Right lobe of liver (tissue), 6 donors: ENCODE measurements at regions not wholly inside any gene's neighbourhood (a gene's known extent, or its start where the extent isn't known, plus 50 kb on each side); places are given as distances from the start of the nearest gene placed in this dataset.
"Not testable (repeated sequence)": the region's sequence is repeated elsewhere in the genome, so short reads cannot be mapped to it uniquely, and the experiment has no call there.

Source experiments
- ATAC-seq, 4 donors: fragments of 200-7000 bp; cut with Tn5 transposase; one replicate each; pipeline ENCODE4 v1.9.1; 2020; ENCODE audit warnings: mild to moderate bottlenecking in 4 of 4, moderate library complexity in 4 of 4
- DNase-seq, 3 donors: peaks; one replicate each; pipeline ENCODE4 v3.0.0-alpha.2; 2020
- H3K27ac ChIP-seq, 3 donors: fragments of 200-600 bp; one replicate each; pipeline ENCODE4 v1.8.0; 2022
- H3K27me3 ChIP-seq, 2 donors: fragments of 200-600 bp; one replicate each; pipeline ENCODE4 v1.8.0; 2022
- H3K36me3 ChIP-seq, 4 donors: fragments of 200-600 bp; sonication (generic) in 1 of 4; one replicate each; pipeline versions ENCODE4 v1.5.1 to v1.8.0; 2017 to 2022; ENCODE audit warnings: control low read depth in 1 of 4
- H3K4me1 ChIP-seq, 4 donors: fragments of 200-600 bp; sonication (generic) in 1 of 4; one replicate each; pipeline versions ENCODE4 v1.5.1 to v1.8.0; 2017 to 2022; ENCODE audit warnings: control low read depth in 1 of 4
- H3K4me3 ChIP-seq, 3 donors: fragments of 200-600 bp; one replicate each; pipeline ENCODE4 v1.8.0; 2022
- H3K9me3 ChIP-seq, 4 donors: fragments of 200-600 bp; sonication (generic) in 1 of 4; one replicate each; pipeline versions ENCODE4 v1.5.1 to v1.8.0; 2017 to 2022; ENCODE audit warnings: control low read depth in 1 of 4
- CTCF ChIP-seq, 4 donors: fragments of 200-600 bp in 3 of 4; fragments of 450-650 bp in 1 of 4; IDR thresholded peaks; one replicate each; pipeline versions ENCODE4 v1.5.1 to v1.8.0; 2016 to 2022; ENCODE audit warnings: antibody characterized with exemption in 4 of 4, mild to moderate bottlenecking in 2 of 4
- POLR2A ChIP-seq: fragments of 450-650 bp; IDR thresholded peaks from one replicate; pipeline ENCODE4 v1.6.1; 2017; ENCODE audit warnings: antibody characterized with exemption, mild to moderate bottlenecking
- WGBS: methylation state at CpG from one replicate; pipeline ENCODE4 v1.1.6; 2018; ENCODE audit warnings: low coverage, low lambda C conversion rate; ENCODE audit not compliant: insufficient coverage; ENCODE audit errors: missing lambda C conversion rate; 5-methylcytosine and 5-hydroxymethylcytosine counted together
- intact Hi-C, 2 donors: fragments of 100-400 bp; cut with DNase I; formaldehyde crosslinking; loops; one replicate each; pipeline versions ENCODE4 v1.11.2 to v1.14.1; 2022
- donor health status: DM: no; HTN: yes; CAD: no.
- donor health status: DM: no; HTN: no; CAD: no.
- donor health status: DM: no; HTN: no; CAD: no.
- donor health status: DM: no; HTN: yes; CAD: no.
- donor health status: DM: no; HTN: yes; CAD: no.

- Histone ChIP-seq H3K4me3 (no peak overlapping the region), H3K4me1 (no peaks in the 10 kb centered on the region), H3K27me3 (no peaks in the 10 kb centered on the region), H3K36me3 (no peaks in the 10 kb centered on the region), H3K9me3 (no peaks in the 10 kb centered on the region), H3K27ac (no peak overlapping the region)
- 51% methylated on average over 5 of the region's 7 CpGs for WGBS
- DNase-seq, result no peak
- intact Hi-C loops, result no loop called here
- TF ChIP-seq CTCF (IDR thresholded peaks at IDR 0.05) (no peak), POLR2A (no peak)
- peak in 2 of 4 donors; percentile 13 to 32 for ATAC-seq
These were observed 449.0 kb upstream of the LMCD1 start for GRCh38 chr3:8052659-8053058.

- H3K4me3 ChIP-seq, H3K36me3 ChIP-seq, H3K4me1 ChIP-seq, H3K9me3 ChIP-seq, intact Hi-C loops, DNase-seq, H3K27me3 ChIP-seq, H3K27ac ChIP-seq, ATAC-seq: not testable (repeated sequence)
- WGBS, result 20% methylated on average over 1 of the region's 9 CpGs
These were observed 433.5 kb upstream of the LMCD1 start for GRCh38 chr3:8068135-8068534.

- DNase-seq (no peak), ATAC-seq (no peak)
- H3K9me3 ChIP-seq, result no peaks in the 10 kb centered on the region
- TF ChIP-seq CTCF (IDR thresholded peaks at IDR 0.05) (no peak), POLR2A (no peak)
- no peaks in the 10 kb centered on the region for H3K36me3 ChIP-seq
- no peaks in the 10 kb centered on the region for H3K27me3 ChIP-seq
- WGBS, result 43% methylated on average over 1 of the region's 1 CpG
- H3K27ac ChIP-seq, result no peak overlapping the region
- H3K4me1 ChIP-seq, result no peaks in the 10 kb centered on the region
- H3K4me3 ChIP-seq, result no peak overlapping the region
- intact Hi-C loops, result no loop called here
These were observed 432.2 kb upstream of the LMCD1 start for GRCh38 chr3:8069471-8069870.

GRCh38 chr3:8070011-8070410, 431.6 kb upstream of the LMCD1 start:
- Histone ChIP-seq H3K4me3 (no peak overlapping the region), H3K27me3 (no peaks in the 10 kb centered on the region), H3K9me3 (no peaks in the 10 kb centered on the region), H3K4me1 (no peaks in the 10 kb centered on the region), H3K27ac (no peak overlapping the region), H3K36me3 (no peaks in the 10 kb centered on the region)
- intact Hi-C loops, result no loop called here
- DNase-seq (no peak), ATAC-seq (no peak)
- TF ChIP-seq POLR2A, result no peak
- TF ChIP-seq CTCF (IDR thresholded peaks at IDR 0.05), result no peak

- H3K9me3 ChIP-seq, ATAC-seq, H3K27me3 ChIP-seq, H3K4me1 ChIP-seq, H3K36me3 ChIP-seq, H3K27ac ChIP-seq, DNase-seq, intact Hi-C loops, H3K4me3 ChIP-seq: not testable (repeated sequence)
- WGBS, result 92% methylated on average over 3 of the region's 3 CpGs
These were observed 426.9 kb upstream of the LMCD1 start for GRCh38 chr3:8074740-8075139.

- WGBS, result 53% methylated on average over 1 of the region's 1 CpG
- no peak for TF ChIP-seq POLR2A
- TF ChIP-seq CTCF (IDR thresholded peaks at IDR 0.05), result no peak
- no peak for DNase-seq
- no peaks in the 10 kb centered on the region for H3K4me1 ChIP-seq
- no peak overlapping the region for H3K27ac ChIP-seq
- H3K9me3 ChIP-seq, result no peaks in the 10 kb centered on the region
- no peaks in the 10 kb centered on the region for H3K27me3 ChIP-seq
- no peak for ATAC-seq
- H3K4me3 ChIP-seq, result no peak overlapping the region
- intact Hi-C loops, result no loop called here
- no peaks in the 10 kb centered on the region for H3K36me3 ChIP-seq
These were observed 424.5 kb upstream of the LMCD1 start for GRCh38 chr3:8077126-8077525.
